HepG2 (cell line): ENCODE measurements at regions not wholly inside any gene's neighbourhood (a gene's known extent, or its start where the extent isn't known, plus 50 kb on each side); places are given as distances from the start of the nearest gene placed in this dataset.

Experiments used
- ATAC-seq: fragments of 200-7000 bp; cut with Tn5 transposase; 3 replicates; pipeline ENCODE4 v1.9.1; 2020; ENCODE audit warnings: mild to moderate bottlenecking, moderate library complexity
- BruUV-seq: library from RNA; stranded (reverse); fragments of 400-500 nt; replicated peaks from 2 replicates; lab custom pipeline; 2021; lab: Mats Ljungman, UMichigan
- CTCF ChIA-PET: fragments of 300-600 bp; formaldehyde crosslinking; extraction: SDS; loops from one replicate; lab custom pipeline; 2021; ENCODE audit warnings: low total read pairs, inconsistent platforms, low intra/inter-chr PET ratio; lab: Yijun Ruan, JAX
- POLR2A ChIA-PET: fragments of 350-600 bp; sonication (Branson Sonifier 250); formaldehyde crosslinking; loops from one replicate; lab custom pipeline; 2020; ENCODE audit warnings: antibody characterized with exemption, inconsistent platforms; lab: Yijun Ruan, JAX
- DNase-seq: peaks from one replicate; pipeline ENCODE4 v3.0.0-alpha.2; 2015; ENCODE audit warnings: low spot score
- FAIRE-seq: peaks from 3 replicates; lab custom pipeline; 2011; peaks lifted over from hg19 to GRCh38; lab: Jason Lieb, UNC
- H2AFZ ChIP-seq: one replicate; pipeline ENCODE4 v1.6.1; 2011; ENCODE audit warnings: low read length, inconsistent platforms
- H3K27ac ChIP-seq: fragments of 300-600 bp; 3 replicates; pipeline ENCODE4 v1.8.0; 2011; ENCODE audit warnings: mixed run types, mild to moderate bottlenecking, mixed read lengths, low read length, inconsistent platforms; ENCODE audit not compliant: insufficient read depth; ENCODE audit errors: extremely low read length
- H3K27me3 ChIP-seq, 2 experiments: fragments of 200-600 bp in 1 of 2; 2 replicates in 1 of 2; 3 replicates in 1 of 2; pipeline versions ENCODE4 v1.6.0 to v1.8.0; 2011; ENCODE audit warnings: low read length in 2 of 2, mild to moderate bottlenecking in 2 of 2, moderate library complexity in 2 of 2, inconsistent platforms in 1 of 2; ENCODE audit not compliant: insufficient read depth in 2 of 2, control insufficient read depth in 1 of 2
- H3K36me3 ChIP-seq, 2 experiments: fragments of 200-600 bp in 1 of 2; replicated peaks in 1 of 2; 2 replicates in 1 of 2; 3 replicates in 1 of 2; pipeline versions ENCODE4 v1.5.1 to v1.8.0; 2011; ENCODE audit warnings: low read length in 2 of 2, inconsistent platforms in 1 of 2; ENCODE audit not compliant: insufficient read depth in 2 of 2, control insufficient read depth in 1 of 2
- H3K4me1 ChIP-seq: 2 replicates; pipeline ENCODE4 v1.5.1; 2012; ENCODE audit warnings: low read length, inconsistent platforms; ENCODE audit not compliant: insufficient read depth
- H3K4me2 ChIP-seq: 2 replicates; pipeline ENCODE4 v1.6.0; 2011; ENCODE audit warnings: low read depth, low read length, inconsistent platforms
- H3K4me3 ChIP-seq, 3 experiments: fragments of 200-600 bp in 1 of 3; sonication (generic), shearing (Covaris generic) in 1 of 3; replicated peaks in 1 of 3; 2 replicates each; pipeline ENCODE4 v1.5.1; 2011 to 2016; ENCODE audit warnings: low read length in 3 of 3, inconsistent platforms in 2 of 3, low read depth in 2 of 3, mild to moderate bottlenecking in 2 of 3, control low read depth in 1 of 3, mixed read lengths in 1 of 3; ENCODE audit not compliant: insufficient read depth in 1 of 3
- H3K79me2 ChIP-seq: one replicate; pipeline ENCODE4 v1.6.1; 2011; ENCODE audit warnings: low read length, inconsistent platforms; ENCODE audit not compliant: insufficient read depth
- H3K9ac ChIP-seq: 2 replicates; pipeline ENCODE4 v1.6.0; 2011; ENCODE audit warnings: mild to moderate bottlenecking, low read depth, low read length, inconsistent platforms; ENCODE audit not compliant: insufficient read depth
- H3K9me3 ChIP-seq: 2 replicates; pipeline ENCODE4 v1.5.1; 2012; ENCODE audit warnings: mild to moderate bottlenecking, low read length
- H4K20me1 ChIP-seq: 2 replicates; pipeline ENCODE4 v1.6.0; 2011; ENCODE audit warnings: inconsistent platforms, mild to moderate bottlenecking, low read length, moderate library complexity; ENCODE audit not compliant: insufficient read depth
- ATF6 ChIP-seq: sonication (generic); formaldehyde crosslinking; conservative IDR thresholded peaks from 2 replicates; pipeline ENCODE4 v1.4.0; 2020; ENCODE audit warnings: missing genetic modification reagents
- BRD4 ChIP-seq: sonication (generic); formaldehyde crosslinking; IDR thresholded peaks from 2 replicates; pipeline ENCODE4 v1.4.0; 2020; ENCODE audit warnings: missing genetic modification reagents
- CBX2 ChIP-seq, 2 experiments: fragments of 200-600 bp in 1 of 2; sonication (generic); formaldehyde crosslinking in 1 of 2; IDR thresholded peaks; 2 replicates each; pipeline versions ENCODE4 v1.7.0 to v1.8.1; 2018 to 2022; ENCODE audit warnings: low read depth in 2 of 2, low read length in 1 of 2, mild to moderate bottlenecking in 1 of 2, missing genetic modification reagents in 1 of 2
- CHD4 ChIP-seq: fragments of 200-600 bp; sonication (generic); IDR thresholded peaks from 2 replicates; pipeline ENCODE4 v1.7.0; 2017; ENCODE audit warnings: mild to moderate bottlenecking, low read length, borderline replicate concordance
- FOXJ3 ChIP-seq: sonication (generic); formaldehyde crosslinking; IDR thresholded peaks from 2 replicates; pipeline ENCODE4 v1.4.0; 2020; ENCODE audit warnings: missing genetic modification reagents, mild to moderate bottlenecking, borderline replicate concordance
- FOXM1 ChIP-seq: sonication (generic); formaldehyde crosslinking; IDR thresholded peaks from 2 replicates; pipeline ENCODE4 v1.5.0; 2020; ENCODE audit warnings: missing genetic modification reagents
- IKZF5 ChIP-seq: IDR thresholded peaks from 2 replicates; pipeline ENCODE4 v1.6.1; 2018; ENCODE audit warnings: missing genetic modification reagents, mild to moderate bottlenecking, missing compliant biosample characterization
- NAIF1 ChIP-seq: sonication (generic); formaldehyde crosslinking; IDR thresholded peaks from 2 replicates; pipeline ENCODE4 v1.5.0; 2020; ENCODE audit warnings: mild to moderate bottlenecking, missing genetic modification reagents, borderline replicate concordance
- NR0B2 ChIP-seq: sonication (generic); formaldehyde crosslinking; IDR thresholded peaks from 2 replicates; pipeline ENCODE4 v1.4.0; 2020; ENCODE audit warnings: mild to moderate bottlenecking, missing genetic modification reagents
- NR2F2 ChIP-seq: IDR thresholded peaks from 2 replicates; pipeline ENCODE4 v1.6.1; 2012; ENCODE audit warnings: low read depth, inconsistent platforms, borderline replicate concordance
- RFX3 ChIP-seq: IDR thresholded peaks from 2 replicates; pipeline ENCODE4 v1.6.1; 2016; ENCODE audit warnings: missing biosample characterization, missing genetic modification reagents
- TMF1 ChIP-seq: sonication (generic); formaldehyde crosslinking; IDR thresholded peaks from 2 replicates; pipeline ENCODE4 v1.8.1; 2022; ENCODE audit warnings: low read depth, missing genetic modification reagents
- ZFP91 ChIP-seq: sonication (generic); formaldehyde crosslinking; IDR thresholded peaks from 2 replicates; pipeline ENCODE4 v1.9.0; 2022; ENCODE audit warnings: missing genetic modification reagents, mild to moderate bottlenecking, borderline replicate concordance
- ZNF224 ChIP-seq: sonication (generic); formaldehyde crosslinking; IDR thresholded peaks from 2 replicates; pipeline ENCODE4 v1.5.0; 2020; ENCODE audit warnings: mild to moderate bottlenecking, missing genetic modification reagents
- ZNF264 ChIP-seq: sonication (generic); formaldehyde crosslinking; IDR thresholded peaks from 2 replicates; pipeline ENCODE4 v1.4.0; 2020; ENCODE audit warnings: missing genetic modification reagents
- ZNF292 ChIP-seq: sonication (generic); formaldehyde crosslinking; IDR thresholded peaks from 2 replicates; pipeline ENCODE4 v1.8.1; 2022; ENCODE audit warnings: mild to moderate bottlenecking, low read depth, missing genetic modification reagents, borderline replicate concordance
- ZNF331 ChIP-seq: sonication (generic); formaldehyde crosslinking; IDR thresholded peaks from 2 replicates; pipeline ENCODE4 v1.4.0; 2020; ENCODE audit warnings: missing genetic modification reagents
- ZNF672 ChIP-seq: sonication (generic); formaldehyde crosslinking; IDR thresholded peaks from 2 replicates; pipeline ENCODE4 v1.8.1; 2022; ENCODE audit warnings: missing genetic modification reagents
- ZSCAN12 ChIP-seq: sonication (generic); formaldehyde crosslinking; IDR thresholded peaks from 2 replicates; pipeline ENCODE4 v1.9.0; 2021; ENCODE audit warnings: mild to moderate bottlenecking, missing genetic modification reagents
- in situ Hi-C: cut with HindIII; loops from 2 replicates; pipeline ENCODE4 v1.10.0; 2017; ENCODE audit warnings: low pct_unique_long_range_greater_than_20kb; ENCODE audit not compliant: extremely low pct_ligation_motif_present
- intact Hi-C: fragments of 100-400 bp; cut with micrococcal nuclease; formaldehyde crosslinking; loops from one replicate; pipeline ENCODE4 v1.10.0; 2022; ENCODE audit not compliant: unreplicated experiment

- in situ Hi-C loops, result no loop called here
- intact Hi-C loops, result no loop called here
- Histone ChIP-seq H3K79me2 (no peaks in the 10 kb centered on the region), H3K4me1 (no peaks in the 10 kb centered on the region), H4K20me1 (no peaks in the 10 kb centered on the region), H3K27me3 (no peaks in the 10 kb centered on the region), H3K4me3 (no peak overlapping the region), H2AFZ (no peak overlapping the region), H3K9me3 (no peaks in the 10 kb centered on the region), H3K27ac (no peak overlapping the region), H3K9ac (no peak overlapping the region), H3K36me3 (no peaks in the 10 kb centered on the region), H3K4me2 (no peak overlapping the region)
- ChIA-PET CTCF (no interaction called here), POLR2A (no interaction called here)
- FAIRE-seq (no peak), DNase-seq (no peak), ATAC-seq (no peak)
- TF ChIP-seq FOXM1 (CRISPR knock-in tag), result no peak
- no peak for TF ChIP-seq NR2F2
- no peak for TF ChIP-seq RFX3
- no peak for TF ChIP-seq CBX2 (IDR thresholded peaks at IDR 0.05; ENCODE audit: low read depth, low read length)
- no peak for TF ChIP-seq CBX2 (CRISPR knock-in tag; IDR thresholded peaks at IDR 0.05; ENCODE audit: low read depth)
- TF ChIP-seq ZNF224, result no peak
- no peak for TF ChIP-seq NR0B2 (CRISPR knock-in tag)
- TF ChIP-seq CHD4, result no peak
- no peak for TF ChIP-seq ZNF672 (CRISPR knock-in tag)
- TF ChIP-seq ZNF264 (CRISPR knock-in tag), result no peak
- TF ChIP-seq FOXJ3 (CRISPR knock-in tag), result no peak
- TF ChIP-seq ZNF292 (CRISPR knock-in tag), result no peak
- no peak for TF ChIP-seq TMF1 (CRISPR knock-in tag)
- TF ChIP-seq ATF6 (CRISPR knock-in tag), result no peak
- no peak for TF ChIP-seq ZNF331 (CRISPR knock-in tag)
- no peak for TF ChIP-seq ZSCAN12 (CRISPR knock-in tag)
- no peak for TF ChIP-seq ZFP91 (CRISPR knock-in tag)
- no peak for TF ChIP-seq BRD4 (CRISPR knock-in tag)
- TF ChIP-seq NAIF1 (CRISPR knock-in tag), result no peak
- no peak for TF ChIP-seq IKZF5 (CRISPR knock-in tag)
- BruUV-seq, result no TSS peak
These were observed 66.1 kb downstream of the AGTR2 start for GRCh38 chrX:116236666-116237065.
